Esophagus muscularis mucosa (tissue), 4 donors: ENCODE measurements at regions not wholly inside any gene's neighbourhood (a gene's known extent, or its start where the extent isn't known, plus 50 kb on each side); places are given as distances from the start of the nearest gene placed in this dataset.

ENCODE experiments used
- CTCF ChIP-seq, 3 experiments: fragments of 200-600 bp in 2 of 3; fragments of 450-650 bp in 1 of 3; sonication (generic) in 2 of 3; IDR thresholded peaks; one replicate each; pipeline ENCODE4 v1.5.1; 2017 to 2019; ENCODE audit warnings: antibody characterized with exemption in 3 of 3, mild to moderate bottlenecking in 2 of 3, moderate library complexity in 1 of 3
- EP300 ChIP-seq: sonication (generic); formaldehyde crosslinking; IDR thresholded peaks from one replicate; pipeline ENCODE4 v1.6.1; 2017; ENCODE audit warnings: antibody characterized with exemption
- POLR2A ChIP-seq: fragments of 450-650 bp; IDR thresholded peaks from one replicate; pipeline ENCODE4 v1.6.1; 2017; ENCODE audit warnings: antibody characterized with exemption, moderate library complexity, mild to moderate bottlenecking, low read depth
- POLR2AphosphoS5 ChIP-seq, 2 donors: sonication (generic); formaldehyde crosslinking; IDR thresholded peaks; one replicate each; pipeline ENCODE4 v1.6.1; 2017; ENCODE audit warnings: antibody characterized with exemption in 2 of 2

- no peak for TF ChIP-seq CTCF (IDR thresholded peaks at IDR 0.05)
- TF ChIP-seq EP300 = no peak
- TF ChIP-seq POLR2AphosphoS5 (IDR thresholded peaks at IDR 0.05) = no peak
- no peak for TF ChIP-seq POLR2A
These were observed 318.9 kb upstream of the F9 start for GRCh38 chrX:139211568-139212182.
